Gastrocnemius medialis (tissue), 4 donors: ENCODE measurements at regions not wholly inside any gene's neighbourhood (a gene's known extent, or its start where the extent isn't known, plus 50 kb on each side); places are given as distances from the start of the nearest gene placed in this dataset.

Experiments
- ATAC-seq, 2 donors: fragments of 150-250 bp; one replicate each; pipeline ENCODE4 v1.9.1; 2016
- DNase-seq, 2 donors: peaks; one replicate each; pipeline ENCODE4 v3.0.0-alpha.2; 2019
- H3K27ac ChIP-seq, 4 donors: fragments of 200-600 bp; sonication (generic); 1 replicate in 1 of 4; 2 replicates in 3 of 4; pipeline ENCODE4 v1.5.1; 2016 to 2018; ENCODE audit warnings: mild to moderate bottlenecking in 2 of 4, moderate library complexity in 1 of 4
- H3K27me3 ChIP-seq, 3 donors: fragments of 200-600 bp; sonication (generic) in 2 of 3; 1 replicate in 1 of 3; 2 replicates in 2 of 3; pipeline versions ENCODE4 v1.5.1 to v1.6.0; 2016 to 2019; ENCODE audit warnings: mild to moderate bottlenecking in 1 of 3, moderate library complexity in 1 of 3
- H3K36me3 ChIP-seq, 2 donors: fragments of 200-600 bp; sonication (generic) in 1 of 2; one replicate each; pipeline ENCODE4 v1.5.1; 2017 to 2018
- H3K4me1 ChIP-seq, 2 donors: fragments of 200-600 bp; sonication (generic) in 1 of 2; one replicate each; pipeline ENCODE4 v1.5.1; 2016 to 2017; ENCODE audit warnings: mild to moderate bottlenecking in 2 of 2
- H3K4me3 ChIP-seq, 4 donors: fragments of 200-600 bp; sonication (generic) in 3 of 4; 1 replicate in 1 of 4; 2 replicates in 3 of 4; pipeline ENCODE4 v1.5.1; 2016 to 2019; ENCODE audit warnings: mild to moderate bottlenecking in 2 of 4
- H3K9me3 ChIP-seq, 3 donors: fragments of 200-600 bp; sonication (generic) in 2 of 3; 1 replicate in 1 of 3; 2 replicates in 2 of 3; pipeline ENCODE4 v1.5.1; 2016 to 2019
- CTCF ChIP-seq, 5 experiments: fragments of 450-650 bp in 3 of 5; fragments of 200-600 bp in 2 of 5; sonication (generic) in 2 of 5; IDR thresholded peaks in 4 of 5; conservative IDR thresholded peaks in 1 of 5; 1 replicate in 4 of 5; 2 replicates in 1 of 5; pipeline ENCODE4 v1.5.1; 2016 to 2019; ENCODE audit warnings: antibody characterized with exemption in 5 of 5, mild to moderate bottlenecking in 3 of 5, moderate library complexity in 3 of 5
- POLR2A ChIP-seq, 2 donors: fragments of 450-650 bp; IDR thresholded peaks; one replicate each; pipeline ENCODE4 v1.6.1; 2017; ENCODE audit warnings: antibody characterized with exemption in 2 of 2, mild to moderate bottlenecking in 2 of 2, moderate library complexity in 2 of 2
- in situ Hi-C, 4 donors: fragments of 200-750 bp; cut with MboI; loops; one replicate each; pipeline versions ENCODE4 v1.15.0 to v1.8.0; 2017; ENCODE audit warnings: low sequenced_read_pairs in 4 of 4
- intact Hi-C: fragments of 100-400 bp; cut with DNase I; formaldehyde crosslinking; loops from one replicate; pipeline ENCODE4 v1.15.1; 2023; ENCODE audit warnings: low total_unique reads

GRCh38 chr3:68342426-68342825 lies 589.9 kb downstream of the TAFA4 start:
- no peaks in the 10 kb centered on the region for H3K36me3 ChIP-seq
- no peak for DNase-seq
- no peak overlapping the region for H3K4me3 ChIP-seq
- no peaks in the 10 kb centered on the region for H3K9me3 ChIP-seq
- intact Hi-C loops: no loop called here
- no peak overlapping the region for H3K27ac ChIP-seq
- TF ChIP-seq POLR2A (IDR thresholded peaks at IDR 0.05) (no peak), CTCF (IDR thresholded peaks at IDR 0.05 in 4 of 5, conservative IDR thresholded peaks at IDR 0.05 in 1 of 5) (no peak)
- in situ Hi-C loops: no loop called here
- ATAC-seq: no peak
- H3K4me1 ChIP-seq: no peaks in the 10 kb centered on the region
- H3K27me3 ChIP-seq: no peaks in the 10 kb centered on the region

- Histone ChIP-seq H3K9me3 (no peaks in the 10 kb centered on the region), H3K4me3 (no peak overlapping the region), H3K36me3 (no peaks in the 10 kb centered on the region), H3K27me3 (no peaks in the 10 kb centered on the region), H3K4me1 (no peaks in the 10 kb centered on the region), H3K27ac (no peak overlapping the region)
- ATAC-seq (no peak), DNase-seq (no peak)
- in situ Hi-C loops (no loop called here), intact Hi-C loops (no loop called here)
- TF ChIP-seq POLR2A (IDR thresholded peaks at IDR 0.05) (no peak), CTCF (IDR thresholded peaks at IDR 0.05 in 4 of 5, conservative IDR thresholded peaks at IDR 0.05 in 1 of 5) (no peak)
Measured at GRCh38 chr3:68336042-68336441, 596.3 kb downstream of the TAFA4 start.

- Histone ChIP-seq H3K9me3 (no peaks in the 10 kb centered on the region), H3K4me3 (no peak overlapping the region), H3K36me3 (no peaks in the 10 kb centered on the region), H3K27ac (no peak overlapping the region), H3K4me1 (no peaks in the 10 kb centered on the region), H3K27me3 (no peaks in the 10 kb centered on the region)
- no peak for TF ChIP-seq POLR2A (IDR thresholded peaks at IDR 0.05)
- no peak for TF ChIP-seq CTCF (IDR thresholded peaks at IDR 0.05 in 4 of 5, conservative IDR thresholded peaks at IDR 0.05 in 1 of 5)
- intact Hi-C loops (no loop called here), in situ Hi-C loops (no loop called here)
- ATAC-seq (no peak), DNase-seq (no peak)
Measured at GRCh38 chr3:68334367-68334986, 597.9 kb downstream of the TAFA4 start.

- no peaks in the 10 kb centered on the region for H3K4me1 ChIP-seq
- ATAC-seq (no peak), DNase-seq (no peak)
- no peaks in the 10 kb centered on the region for H3K9me3 ChIP-seq
- TF ChIP-seq POLR2A (IDR thresholded peaks at IDR 0.05): no peak
- TF ChIP-seq CTCF (IDR thresholded peaks at IDR 0.05 in 4 of 5, conservative IDR thresholded peaks at IDR 0.05 in 1 of 5): no peak
- in situ Hi-C loops: no loop called here
- H3K27ac ChIP-seq: no peak overlapping the region
- intact Hi-C loops: no loop called here
- H3K4me3 ChIP-seq: no peak overlapping the region
- H3K27me3 ChIP-seq: no peaks in the 10 kb centered on the region
- no peaks in the 10 kb centered on the region for H3K36me3 ChIP-seq
Measured at GRCh38 chr3:68328049-68328448, 604.3 kb downstream of the TAFA4 start.

GRCh38 chr3:68315964-68316363 lies 616.4 kb downstream of the TAFA4 start:
- H3K9me3 ChIP-seq: no peaks in the 10 kb centered on the region
- no peak overlapping the region for H3K27ac ChIP-seq
- no peaks in the 10 kb centered on the region for H3K27me3 ChIP-seq
- TF ChIP-seq CTCF (IDR thresholded peaks at IDR 0.05 in 4 of 5, conservative IDR thresholded peaks at IDR 0.05 in 1 of 5) (no peak), POLR2A (IDR thresholded peaks at IDR 0.05) (no peak)
- H3K4me3 ChIP-seq: no peak overlapping the region
- H3K4me1 ChIP-seq: no peaks in the 10 kb centered on the region
- no peak for ATAC-seq
- in situ Hi-C loops: no loop called here
- no peak for DNase-seq
- H3K36me3 ChIP-seq: no peaks in the 10 kb centered on the region
- intact Hi-C loops: no loop called here
